ENCODE measurements at regions not wholly inside any gene's neighbourhood (a gene's known extent, or its start where the extent isn't known, plus 50 kb on each side); places are given as distances from the start of the nearest gene placed in this dataset.
"Not testable (repeated sequence)": the region's sequence is repeated elsewhere in the genome, so short reads cannot be mapped to it uniquely, and the experiment has no call there.

DNA sequence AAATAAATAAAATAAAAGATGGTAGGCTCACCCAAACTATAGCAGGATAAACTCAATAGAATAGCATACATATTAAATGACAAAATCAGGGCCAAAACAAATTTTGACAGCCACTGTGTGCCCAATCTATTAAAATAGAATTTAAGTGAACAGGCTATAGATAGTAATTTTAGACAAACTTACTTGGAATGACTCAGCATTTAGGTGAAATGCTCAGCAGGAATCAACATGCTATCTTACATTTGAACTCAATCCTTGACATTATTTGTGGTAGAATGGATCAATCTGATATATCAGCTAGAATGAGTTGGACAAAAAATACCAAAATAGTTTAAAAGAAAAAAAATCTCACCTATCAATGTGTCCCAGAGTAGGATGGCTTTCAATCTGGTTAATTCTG lies 578.6 kb downstream of the RFPL4B start:
- DNase-seq (ENCODE audit: low read depth in 1 of 2, low spot score in 1 of 2) = no peak

DNA sequence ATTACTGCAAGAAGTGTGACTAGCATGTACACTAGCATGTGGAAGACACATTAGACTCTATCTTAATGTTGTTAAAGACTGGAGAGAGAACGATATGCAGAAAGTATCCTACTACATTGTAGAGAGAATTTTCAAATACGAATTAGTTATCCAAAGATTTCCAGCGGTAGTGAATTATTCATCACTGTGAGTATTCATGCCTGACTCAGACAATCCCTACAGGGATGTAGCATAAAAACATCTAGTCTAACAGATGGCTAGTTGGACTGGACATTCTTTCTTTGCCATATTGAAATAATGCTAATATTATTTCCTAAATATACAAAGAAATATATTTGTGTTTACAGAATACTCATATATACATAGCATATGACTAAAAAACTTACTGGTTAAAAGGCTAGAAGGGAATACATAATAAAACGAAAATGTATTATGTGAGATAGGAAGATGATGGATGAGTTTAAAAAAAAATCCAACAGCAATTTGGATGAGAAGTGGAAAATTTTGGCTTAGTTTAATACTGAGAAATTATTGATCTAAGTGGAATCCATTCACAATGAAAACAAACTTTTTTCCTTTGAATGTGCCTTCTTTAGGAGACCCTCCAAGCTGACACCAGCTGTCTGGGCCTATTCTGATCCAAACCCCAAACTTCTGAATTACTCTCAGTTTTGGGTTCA lies 580.7 kb downstream of the RFPL4B start:
- DNase-seq (ENCODE audit: low read depth in 1 of 2, low spot score in 1 of 2) = no peak

DNA sequence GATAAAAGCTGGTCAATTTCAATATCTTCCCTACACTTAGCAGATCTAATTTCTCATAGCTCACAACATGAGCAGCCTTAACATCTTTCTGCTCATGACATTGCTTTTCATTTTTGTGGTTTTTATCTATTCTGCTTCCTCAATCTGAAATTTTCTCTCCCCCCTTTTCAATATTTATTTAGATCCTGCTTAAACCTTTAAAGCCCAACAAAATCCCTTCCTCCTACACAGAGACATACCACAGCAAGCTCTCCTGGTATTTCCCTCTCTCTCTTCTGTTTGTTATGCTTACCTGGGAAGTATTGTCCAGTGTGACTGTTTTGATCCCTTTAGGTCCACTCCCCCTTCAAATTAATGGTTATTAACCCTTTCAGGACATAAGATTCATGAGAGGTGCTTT lies 582.5 kb downstream of the RFPL4B start:
- DNase-seq (ENCODE audit: low read depth in 1 of 2, low spot score in 1 of 2) = no peak

- DNase-seq (ENCODE audit: low read depth in 1 of 2, low spot score in 1 of 2) = no peak
Measured at GRCh38 chr6:112931832-112932231, 584.7 kb downstream of the RFPL4B start.

DNA sequence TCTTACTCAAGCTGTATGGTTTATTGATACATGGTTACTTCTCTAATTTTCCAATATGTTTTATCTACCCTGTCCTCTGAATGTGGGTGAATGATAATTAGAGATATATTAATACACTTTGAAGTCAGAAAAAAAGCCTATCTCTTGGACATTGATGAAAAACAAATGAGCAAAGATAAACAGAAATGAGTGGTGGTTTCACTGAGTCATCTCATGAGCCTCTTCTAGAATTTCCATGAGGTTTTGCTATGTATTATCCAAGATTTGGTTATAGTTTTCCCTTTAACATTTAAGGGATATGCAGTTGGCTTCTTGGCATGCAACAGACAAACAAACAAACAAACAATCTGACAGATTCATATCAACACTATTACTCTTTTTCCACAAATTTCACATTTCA lies 586.8 kb downstream of the RFPL4B start:
- DNase-seq (ENCODE audit: low read depth in 1 of 2, low spot score in 1 of 2) = no peak

DNA sequence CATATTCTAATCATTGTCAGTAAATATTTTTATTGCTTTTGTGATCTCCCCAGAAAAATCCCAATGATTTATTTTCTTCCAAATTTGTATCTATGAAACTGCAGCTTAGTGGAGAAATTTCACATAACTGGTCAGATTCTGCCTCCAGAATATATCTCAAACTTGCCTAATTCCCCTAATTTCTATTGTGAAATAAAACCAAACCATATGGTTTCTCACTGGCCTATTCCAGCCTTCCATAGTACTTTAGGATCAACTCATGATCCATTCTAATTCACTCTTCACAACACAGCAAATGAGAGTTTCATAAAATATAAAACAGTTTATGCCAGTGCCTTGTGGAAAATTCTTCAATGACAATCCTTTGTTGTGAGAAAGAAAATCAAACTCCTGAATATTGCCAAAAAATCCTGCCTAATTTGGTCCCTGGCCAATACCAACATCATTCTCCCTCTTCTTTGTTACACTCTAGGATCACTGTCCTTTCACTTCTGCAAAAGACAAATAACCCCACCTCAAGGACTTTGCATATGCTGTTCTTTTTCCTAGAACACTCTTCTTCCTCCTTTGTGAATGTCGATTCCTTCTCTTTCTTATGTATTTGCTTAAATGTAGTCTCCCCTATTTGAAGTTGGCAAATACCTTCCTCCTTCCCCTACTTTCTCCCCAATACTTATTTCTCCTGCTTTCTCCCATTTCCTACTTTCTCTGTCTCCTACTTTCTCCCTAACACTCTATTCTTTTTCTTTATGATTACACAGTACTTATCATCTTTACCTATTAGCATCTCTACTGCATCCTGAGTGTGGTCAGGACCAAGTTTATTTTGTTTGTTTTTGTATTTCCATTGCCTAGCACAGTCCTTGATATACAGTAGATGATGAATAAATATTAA lies 587.5 kb downstream of the RFPL4B start:
- DNase-seq (ENCODE audit: low read depth in 1 of 2, low spot score in 1 of 2) = no peak

GRCh38 chr6:112935402-112936078 lies 588.4 kb downstream of the RFPL4B start:
- no peak for DNase-seq (ENCODE audit: low read depth in 1 of 2, low spot score in 1 of 2)

DNA sequence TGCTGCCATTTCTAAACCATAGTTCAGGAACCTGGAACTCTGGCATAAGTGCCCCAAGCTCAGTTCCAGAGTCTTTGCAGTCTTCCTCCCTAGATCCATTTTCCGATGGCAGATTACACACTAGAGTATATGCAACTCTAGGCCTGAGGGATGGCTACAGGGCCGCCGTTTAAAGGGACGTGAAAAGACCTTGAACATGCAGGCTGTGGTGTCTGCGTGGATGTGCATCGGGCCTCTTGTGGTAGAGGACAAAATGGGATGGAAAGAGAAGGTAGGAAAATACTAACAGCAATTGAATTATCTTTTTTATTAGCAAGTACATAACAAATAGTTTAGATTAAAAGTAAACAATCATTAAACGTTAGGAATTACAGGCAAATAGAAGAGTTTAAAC lies 588.9 kb downstream of the RFPL4B start:
- no peak for DNase-seq (ENCODE audit: low read depth in 1 of 2, low spot score in 1 of 2)

- DNase-seq (ENCODE audit: low read depth in 1 of 2, low spot score in 1 of 2) = no peak
Measured at GRCh38 chr6:112936504-112936903, 589.4 kb downstream of the RFPL4B start.

DNA sequence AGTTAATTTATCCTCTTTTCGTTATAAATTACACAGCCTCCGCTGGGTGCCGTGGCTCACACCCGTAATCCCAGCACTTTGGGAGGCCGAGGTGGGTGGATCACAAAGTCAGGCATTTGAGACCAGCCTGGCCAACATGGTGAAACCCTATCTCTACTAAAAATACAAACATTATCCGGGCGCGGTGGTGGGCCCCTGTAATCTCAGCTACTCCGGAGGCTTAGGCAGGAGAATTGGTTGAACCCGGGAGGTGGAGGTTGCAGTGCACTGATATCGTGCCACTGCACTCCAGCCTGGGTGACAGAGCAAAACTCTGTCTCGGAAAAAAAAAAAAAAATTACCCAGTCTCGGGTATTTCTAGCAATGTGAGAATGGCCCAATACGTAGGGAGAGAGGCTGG lies 590.6 kb downstream of the RFPL4B start:
- DNase-seq (ENCODE audit: low read depth in 1 of 2, low spot score in 1 of 2) = not testable (repeated sequence)

GRCh38 chr6:112938650-112939049 lies 591.5 kb downstream of the RFPL4B start:
- DNase-seq (ENCODE audit: low read depth in 1 of 2, low spot score in 1 of 2) = no peak

DNA sequence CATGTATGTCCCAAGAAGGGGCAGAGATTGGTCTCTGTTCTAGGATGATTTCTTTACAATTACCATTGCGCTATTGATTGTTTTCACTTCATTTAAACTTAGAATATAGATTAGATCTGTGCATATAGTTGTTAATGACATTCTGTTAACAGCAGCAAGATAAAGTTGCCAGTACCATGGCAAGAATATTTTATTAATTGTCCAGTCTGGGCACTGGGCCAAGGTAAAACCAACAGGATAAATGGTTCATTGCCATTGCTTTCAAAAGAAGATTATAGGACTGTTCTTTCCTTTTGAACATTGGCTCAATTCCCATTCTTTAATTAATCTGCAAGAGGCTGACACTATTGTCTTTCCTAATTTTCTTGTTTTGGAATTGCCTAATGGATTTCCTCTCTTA lies 592.4 kb downstream of the RFPL4B start:
- DNase-seq (ENCODE audit: low read depth in 1 of 2, low spot score in 1 of 2) = no peak

GRCh38 chr6:112941613-112942012 lies 594.5 kb downstream of the RFPL4B start:
- no peak for DNase-seq (ENCODE audit: low read depth in 1 of 2, low spot score in 1 of 2)

DNA sequence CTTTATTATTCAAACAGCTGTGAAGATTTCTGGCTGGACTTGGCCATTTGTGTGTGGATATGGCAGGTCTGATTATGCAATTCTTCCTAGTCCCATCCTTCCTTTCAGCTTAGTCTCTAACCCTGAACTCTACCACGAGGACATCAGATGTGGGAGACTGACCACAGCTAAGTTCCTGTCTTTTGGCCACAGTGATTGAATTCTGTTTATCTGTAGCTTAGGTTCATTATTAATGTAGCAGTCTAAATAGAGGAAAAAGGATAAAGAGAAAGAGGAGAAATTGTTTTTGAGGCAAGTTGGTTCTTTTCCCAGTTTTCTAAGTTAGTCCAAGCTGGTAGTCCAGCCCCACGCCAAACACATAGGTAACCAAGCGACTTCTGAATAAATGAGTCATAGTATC lies 598.9 kb downstream of the RFPL4B start:
- no peak for DNase-seq (ENCODE audit: low read depth in 1 of 2, low spot score in 1 of 2)

GRCh38 chr6:112947507-112947906 lies 600.4 kb downstream of the RFPL4B start:
- no peak for DNase-seq (ENCODE audit: low read depth in 1 of 2, low spot score in 1 of 2)

DNA sequence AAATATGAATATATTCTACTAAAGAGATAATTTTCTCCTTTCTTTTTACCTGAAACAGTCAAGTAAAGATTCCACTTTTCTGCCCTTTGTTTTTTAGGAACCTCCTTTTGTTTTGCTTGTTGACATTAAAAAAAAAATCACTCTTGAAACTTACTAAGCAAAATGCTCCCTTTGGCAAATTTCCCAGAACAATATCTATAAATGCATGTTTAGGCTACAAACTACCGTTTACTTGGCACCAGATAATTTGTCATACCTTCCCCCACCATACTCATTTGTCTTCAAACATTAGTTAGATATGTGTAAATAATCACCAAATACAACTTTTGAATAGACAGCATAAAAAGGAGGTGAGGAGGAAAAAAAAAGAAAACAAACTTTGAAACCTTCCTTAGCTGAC lies 604.7 kb downstream of the RFPL4B start:
- DNase-seq (ENCODE audit: low read depth in 1 of 2, low spot score in 1 of 2) = no peak

- DNase-seq (ENCODE audit: low read depth in 1 of 2, low spot score in 1 of 2) = not testable (repeated sequence)
Measured at GRCh38 chr6:112955743-112956142, 608.6 kb downstream of the RFPL4B start.

DNA sequence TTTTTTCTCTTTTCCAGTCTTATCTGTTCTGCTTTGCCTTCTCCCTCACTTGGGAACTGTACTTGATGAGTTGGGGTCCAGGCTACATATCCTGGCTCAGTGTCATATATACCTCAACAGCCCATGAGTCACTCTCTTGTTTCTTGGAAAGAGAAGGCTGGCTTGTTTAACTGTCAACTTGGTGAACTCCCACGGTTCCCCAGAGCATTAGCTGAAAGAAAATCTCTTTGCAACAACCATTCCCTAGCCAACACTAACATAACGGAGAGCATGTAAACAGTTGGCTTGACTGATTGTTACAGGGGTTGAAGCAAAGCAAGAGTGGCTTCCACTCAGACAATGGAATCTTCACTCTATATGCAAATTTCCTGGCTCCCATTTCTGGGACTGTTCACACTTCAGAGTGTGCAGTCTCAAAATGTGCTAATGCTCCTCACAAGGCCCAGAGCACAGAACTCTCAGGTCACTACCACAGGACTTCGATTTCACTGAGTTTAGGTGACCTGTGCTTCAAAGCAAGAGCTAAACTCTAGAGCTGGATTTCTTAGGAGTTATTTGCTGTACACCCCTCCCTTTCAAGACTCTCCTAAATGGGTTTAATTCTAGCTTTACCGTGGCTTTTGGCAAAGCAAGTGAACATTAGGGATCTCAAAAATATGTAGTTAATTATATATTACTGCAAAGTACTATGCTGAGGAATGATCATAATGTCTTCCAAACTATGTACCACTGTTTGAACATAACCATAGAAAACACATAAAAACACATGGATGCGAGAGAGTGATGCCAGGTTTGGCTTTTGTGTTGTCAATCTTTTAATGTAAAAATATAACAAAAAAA lies 609.8 kb downstream of the RFPL4B start:
- no peak for DNase-seq (ENCODE audit: low read depth in 1 of 2, low spot score in 1 of 2)

DNA sequence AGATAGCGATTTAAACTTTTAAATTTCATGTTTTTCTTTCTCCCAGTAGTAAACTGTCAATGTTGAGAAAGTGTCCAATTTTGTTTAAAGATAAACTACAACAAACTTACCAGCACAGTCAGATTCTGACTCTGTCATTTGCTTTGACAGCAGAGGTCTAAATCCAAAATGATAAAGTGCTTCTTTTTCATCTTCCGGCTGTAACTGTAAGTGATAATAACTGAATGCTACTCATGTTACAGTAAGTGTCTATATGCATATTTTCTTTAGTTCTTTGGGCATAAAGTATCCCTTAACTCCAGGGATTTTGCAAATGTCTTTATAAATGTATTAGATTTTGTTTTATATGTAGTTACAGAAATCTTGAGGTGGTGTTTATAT lies 610.4 kb downstream of the RFPL4B start:
- DNase-seq (ENCODE audit: low read depth in 1 of 2, low spot score in 1 of 2) = no peak

DNA sequence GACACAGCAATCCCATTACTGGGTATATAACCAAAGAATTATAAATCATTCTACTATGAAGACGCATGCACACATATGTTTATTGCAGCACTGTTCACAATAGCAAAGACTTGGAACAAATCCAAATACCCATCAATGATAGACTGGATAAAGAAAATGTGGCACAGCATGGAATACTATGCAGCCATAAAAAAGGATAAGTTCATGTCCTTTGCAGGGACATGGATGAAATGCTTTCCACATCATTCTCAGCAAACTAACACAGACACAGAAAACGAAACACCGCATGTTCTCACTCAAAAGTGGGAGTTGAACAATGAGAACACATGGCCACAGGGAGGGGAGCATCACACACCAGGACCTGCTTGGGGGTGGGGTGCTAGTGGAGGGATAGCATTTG lies 613.0 kb downstream of the RFPL4B start:
- not testable (repeated sequence) for DNase-seq (ENCODE audit: low read depth in 1 of 2, low spot score in 1 of 2)

GRCh38 chr6:112967974-112968373 lies 620.8 kb downstream of the RFPL4B start:
- no peak for DNase-seq (ENCODE audit: low read depth in 1 of 2, low spot score in 1 of 2)
